D721Med (cell line): ENCODE measurements at regions not wholly inside any gene's neighbourhood (a gene's known extent, or its start where the extent isn't known, plus 50 kb on each side); places are given as distances from the start of the nearest gene placed in this dataset.

ENCODE experiments used
- DNase-seq: peaks from one replicate; pipeline ENCODE4 v3.0.0; 2011; ENCODE audit warnings: low spot score; ENCODE audit not compliant: insufficient read length
- FAIRE-seq: peaks from 2 replicates; lab custom pipeline; 2011; peaks lifted over from hg19 to GRCh38; lab: Jason Lieb, UNC
- TF ChIP-seq, protein P1 (sequence below): IDR thresholded peaks from 2 replicates; pipeline ENCODE4 v1.5.1; 2012; ENCODE audit warnings: mild to moderate bottlenecking, control low read depth; ENCODE audit not compliant: insufficient read depth; ENCODE audit errors: missing control alignments

DNA sequence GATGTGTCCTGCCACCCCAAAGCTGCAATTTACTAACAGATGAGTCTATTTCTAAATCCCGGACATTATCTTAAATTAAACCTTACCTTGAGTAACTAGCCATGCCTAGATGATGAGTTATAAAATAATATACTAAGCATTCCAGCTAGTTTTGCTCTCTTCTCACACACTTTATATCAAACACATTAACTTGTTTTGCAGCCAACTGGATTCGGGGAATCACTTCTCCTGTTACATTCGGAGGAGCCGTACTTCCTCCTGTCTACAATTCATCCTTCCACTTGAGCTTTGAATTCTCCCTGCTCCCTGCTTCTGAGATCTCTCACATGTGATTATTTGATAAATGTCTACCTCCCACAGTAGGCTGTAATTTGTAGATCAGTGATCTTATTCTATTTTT is 420.1 kb downstream of the GJA1 start:
- TF ChIP-seq, protein P1, sequence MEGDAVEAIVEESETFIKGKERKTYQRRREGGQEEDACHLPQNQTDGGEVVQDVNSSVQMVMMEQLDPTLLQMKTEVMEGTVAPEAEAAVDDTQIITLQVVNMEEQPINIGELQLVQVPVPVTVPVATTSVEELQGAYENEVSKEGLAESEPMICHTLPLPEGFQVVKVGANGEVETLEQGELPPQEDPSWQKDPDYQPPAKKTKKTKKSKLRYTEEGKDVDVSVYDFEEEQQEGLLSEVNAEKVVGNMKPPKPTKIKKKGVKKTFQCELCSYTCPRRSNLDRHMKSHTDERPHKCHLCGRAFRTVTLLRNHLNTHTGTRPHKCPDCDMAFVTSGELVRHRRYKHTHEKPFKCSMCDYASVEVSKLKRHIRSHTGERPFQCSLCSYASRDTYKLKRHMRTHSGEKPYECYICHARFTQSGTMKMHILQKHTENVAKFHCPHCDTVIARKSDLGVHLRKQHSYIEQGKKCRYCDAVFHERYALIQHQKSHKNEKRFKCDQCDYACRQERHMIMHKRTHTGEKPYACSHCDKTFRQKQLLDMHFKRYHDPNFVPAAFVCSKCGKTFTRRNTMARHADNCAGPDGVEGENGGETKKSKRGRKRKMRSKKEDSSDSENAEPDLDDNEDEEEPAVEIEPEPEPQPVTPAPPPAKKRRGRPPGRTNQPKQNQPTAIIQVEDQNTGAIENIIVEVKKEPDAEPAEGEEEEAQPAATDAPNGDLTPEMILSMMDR: no peak
- FAIRE-seq: no peak
- DNase-seq: no peak

DNA sequence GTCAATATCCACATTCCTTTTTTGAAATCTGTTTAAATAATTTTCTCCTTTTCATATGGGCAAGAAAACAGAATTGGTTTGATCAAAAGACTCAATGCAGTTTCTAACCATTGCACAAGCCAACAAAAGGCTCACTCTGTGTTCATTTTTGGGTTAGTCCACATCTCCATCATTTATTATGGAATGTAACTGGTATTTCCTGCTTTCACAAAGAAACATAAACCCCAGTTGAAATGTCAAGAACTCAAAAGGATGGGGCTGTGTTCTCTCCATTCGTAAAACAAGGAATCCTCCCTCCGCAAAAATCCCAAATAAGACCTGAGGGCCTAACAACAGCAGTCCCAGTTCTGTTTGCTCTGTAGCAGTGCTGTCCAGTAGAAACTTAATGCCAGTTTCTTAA is 420.9 kb downstream of the GJA1 start:
- no peak for FAIRE-seq

DNA sequence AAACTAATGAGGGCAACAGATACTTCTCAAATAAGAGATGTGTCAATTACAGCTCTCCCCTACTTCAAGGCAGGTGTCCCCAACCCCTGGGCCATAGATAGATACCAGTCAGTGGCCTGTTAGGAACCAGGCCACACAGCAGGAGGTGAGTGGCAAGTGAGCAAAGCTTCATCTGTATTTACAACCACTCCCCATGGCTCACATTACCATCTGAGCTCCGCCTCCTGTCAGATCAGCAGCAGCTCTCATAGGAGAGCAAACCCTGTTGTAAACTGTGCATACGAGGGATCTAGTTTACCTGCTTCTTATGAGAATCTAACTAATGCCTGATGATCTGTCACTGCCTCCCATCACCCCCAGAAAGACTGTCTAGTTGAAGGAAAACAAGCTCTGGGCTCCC is 422.1 kb downstream of the GJA1 start:
- FAIRE-seq (no peak), DNase-seq (no peak)
- TF ChIP-seq, protein P1: no peak

More for the DNA sequence above, 420.9 kb downstream of the GJA1 start:
- TF ChIP-seq, protein P1: no peak
- no peak for DNase-seq

DNA sequence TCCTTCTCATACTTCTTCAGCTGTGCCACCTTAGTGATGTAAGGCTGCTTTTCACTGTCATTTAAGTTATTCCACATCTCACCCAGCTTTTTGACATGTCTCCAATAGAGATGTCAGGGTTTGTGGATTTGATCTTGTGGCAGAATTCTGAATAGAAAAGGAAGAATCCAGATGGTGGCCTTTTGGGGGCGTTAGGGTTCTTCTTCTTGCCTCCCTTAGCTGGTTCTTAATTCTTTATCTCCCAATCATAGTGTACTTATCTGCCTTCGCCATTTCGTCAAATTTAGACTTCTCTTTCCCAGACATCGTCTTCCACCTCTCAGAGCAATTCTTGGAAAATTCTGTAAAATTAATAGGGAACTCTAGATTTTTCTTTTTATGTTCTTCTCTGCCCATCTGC is 422.9 kb downstream of the GJA1 start:
- no peak for DNase-seq
- no peak for FAIRE-seq
- TF ChIP-seq, protein P1: no peak

DNA sequence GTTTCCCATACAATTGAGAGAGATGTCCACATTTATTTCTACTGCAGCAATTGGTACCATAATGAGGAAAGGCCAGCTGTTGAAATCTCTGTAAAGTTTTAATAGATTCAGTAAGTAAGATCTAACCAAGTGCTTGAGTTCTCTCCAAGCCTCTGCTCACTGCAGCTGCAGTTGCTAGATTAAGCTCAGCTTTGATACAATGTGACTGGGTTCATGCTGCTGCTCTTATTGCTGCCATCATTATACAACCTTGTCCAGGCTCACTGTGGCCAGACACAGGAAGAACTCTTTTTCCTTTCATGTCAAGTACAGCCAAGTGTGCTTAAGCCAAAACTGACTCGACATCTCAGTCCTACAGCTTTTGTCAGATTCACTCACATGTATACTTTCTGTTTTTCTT is 423.5 kb downstream of the GJA1 start:
- DNase-seq: no peak
- TF ChIP-seq, protein P1: no peak
- no peak for FAIRE-seq

DNA sequence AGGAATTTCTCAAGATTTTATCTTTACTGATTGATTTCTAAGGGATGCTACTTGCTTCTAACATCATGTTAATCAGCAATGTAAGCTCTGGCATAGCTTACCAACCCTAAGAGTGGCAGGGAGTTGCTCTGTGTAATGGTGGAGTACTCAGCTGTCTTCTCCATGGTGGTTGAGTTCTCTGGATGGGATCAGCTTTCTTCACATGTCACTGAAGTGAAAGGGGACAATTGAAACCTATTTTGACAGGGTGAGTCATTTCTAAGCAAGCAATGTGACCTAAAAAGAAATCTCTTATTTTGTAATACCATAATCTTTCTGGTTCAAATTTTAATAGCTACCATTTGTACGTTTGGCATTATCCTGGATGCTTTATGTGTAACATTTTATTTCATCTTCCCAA is 430.4 kb downstream of the GJA1 start:
- DNase-seq (no peak), FAIRE-seq (no peak)
- TF ChIP-seq, protein P1: no peak

DNA sequence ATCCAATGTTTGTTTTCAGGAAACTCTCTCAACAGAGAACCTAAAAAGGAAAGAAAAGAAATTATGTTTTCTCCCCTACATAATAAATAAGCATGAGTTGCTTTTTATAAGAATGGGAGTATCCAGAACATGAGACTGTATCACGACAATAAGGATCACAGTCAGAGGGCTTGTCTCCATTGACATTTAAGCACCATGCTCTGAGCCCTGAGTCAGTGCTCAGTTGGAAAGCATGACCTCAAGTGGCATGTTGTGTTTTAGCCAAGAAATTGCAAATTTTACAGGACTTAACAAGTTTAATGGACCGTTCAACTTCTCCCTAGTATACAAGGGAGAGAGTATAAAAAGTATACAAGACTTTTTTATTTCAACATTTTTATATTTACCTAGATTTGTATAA is 431.6 kb downstream of the GJA1 start:
- TF ChIP-seq, protein P1: no peak
- DNase-seq: no peak
- no peak for FAIRE-seq
